ENCODE measurements at regions not wholly inside any gene's neighbourhood (a gene's known extent, or its start where the extent isn't known, plus 50 kb on each side); places are given as distances from the start of the nearest gene placed in this dataset.

DNA sequence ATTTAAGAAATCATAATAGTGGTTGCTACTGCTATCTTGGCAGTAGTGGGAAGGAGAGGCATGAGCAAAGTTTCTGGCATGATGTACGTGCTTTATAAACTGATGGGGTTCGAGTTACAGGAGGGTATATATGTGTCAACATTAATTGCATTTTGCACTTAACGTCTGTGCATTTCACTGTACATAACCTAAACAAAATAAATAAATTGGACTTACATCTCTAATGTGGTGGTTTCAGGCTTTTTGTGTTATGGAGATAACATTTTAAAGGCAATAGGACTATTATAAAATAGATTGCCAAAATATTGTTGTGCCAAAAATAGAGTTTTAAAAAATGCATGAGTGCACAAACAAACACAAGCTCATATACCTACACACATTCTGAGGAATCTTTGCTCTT is 1001.1 kb upstream of the GJE1 start:
- H3K9me3 ChIP-seq: no peaks in the 10 kb centered on the region
- H3K4me3 ChIP-seq: no peak overlapping the region
- peak; percentile 0 for DNase-seq
- no peaks in the 10 kb centered on the region for H3K27me3 ChIP-seq
- H3K36me3 ChIP-seq: no peaks in the 10 kb centered on the region

GRCh38 chr6:141123497-141123896 is 1009.2 kb upstream of the GJE1 start:
- no peak overlapping the region for H3K4me3 ChIP-seq
- no peaks in the 10 kb centered on the region for H3K27me3 ChIP-seq

GRCh38 chr6:141123049-141123448 is 1009.7 kb upstream of the GJE1 start:
- DNase-seq: no peak
- Histone ChIP-seq H3K4me3 (no peak overlapping the region), H3K9me3 (peaks cover 3% of the 10 kb centered on the region; the same call in 1 of the 2 replicates), H3K27me3 (no peaks in the 10 kb centered on the region), H3K36me3 (no peaks in the 10 kb centered on the region)

More at GRCh38 chr6:141123497-141123896, 1009.2 kb upstream of the GJE1 start:
- Histone ChIP-seq H3K9me3 (peaks cover 3% of the 10 kb centered on the region; the same call in 1 of the 2 replicates), H3K36me3 (no peaks in the 10 kb centered on the region)
- no peak for DNase-seq

DNA sequence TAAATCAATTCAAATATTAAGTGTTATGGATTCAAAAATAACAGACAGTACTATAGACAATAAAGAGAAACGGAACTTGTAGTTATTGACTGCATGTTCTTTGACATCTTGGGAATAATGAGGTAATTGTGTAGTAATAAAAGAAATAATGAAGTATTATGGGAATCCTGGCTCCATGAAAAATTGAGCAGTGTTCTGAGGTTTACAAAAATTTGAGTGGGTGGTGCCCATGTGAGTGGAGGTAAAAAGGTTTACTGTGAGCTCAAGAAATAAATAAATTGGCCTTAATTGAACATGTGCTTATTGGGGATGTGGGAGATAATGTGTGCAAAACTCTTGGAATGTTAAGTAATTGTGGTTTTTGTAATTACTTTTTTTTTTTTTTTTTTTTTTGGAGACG is 1013.7 kb upstream of the GJE1 start:
- Histone ChIP-seq H3K27me3 (no peaks in the 10 kb centered on the region), H3K4me3 (no peak overlapping the region), H3K9me3 (peaks cover 3% of the 10 kb centered on the region; the same call in 1 of the 2 replicates), H3K36me3 (no peaks in the 10 kb centered on the region)
- DNase-seq: no peak

DNA sequence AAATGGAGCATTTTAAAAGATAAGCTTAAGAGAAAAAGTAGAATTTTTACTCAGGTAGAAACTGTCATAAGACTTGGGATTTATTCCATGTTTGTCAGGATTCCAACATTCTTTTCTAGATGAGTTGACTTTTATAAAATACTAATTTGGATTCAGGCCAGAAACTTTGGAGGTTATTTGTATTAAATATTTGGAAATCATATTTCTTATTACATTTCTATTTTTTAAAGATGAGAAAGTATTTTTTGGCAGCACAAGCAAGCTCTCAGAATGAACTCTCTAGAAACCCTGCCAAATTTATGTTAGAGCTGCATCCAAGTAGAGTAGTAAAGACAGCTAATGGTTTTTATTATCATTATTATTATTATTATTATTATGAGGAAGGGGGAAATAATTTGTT is 1014.9 kb upstream of the GJE1 start:
- no peaks in the 10 kb centered on the region for H3K27me3 ChIP-seq
- H3K9me3 ChIP-seq: peaks cover 3% of the 10 kb centered on the region; the same call in 1 of the 2 replicates
- DNase-seq: no peak
- no peaks in the 10 kb centered on the region; the same call in 1 of the 2 replicates for H3K36me3 ChIP-seq
- no peak overlapping the region for H3K4me3 ChIP-seq

GRCh38 chr6:141110481-141110880 is 1022.2 kb upstream of the GJE1 start:
- H3K4me3 ChIP-seq: no peak overlapping the region
- H3K27me3 ChIP-seq: no peaks in the 10 kb centered on the region
- DNase-seq: no peak
- H3K9me3 ChIP-seq: no peaks in the 10 kb centered on the region; the same call in 1 of the 2 replicates
- no peaks in the 10 kb centered on the region; the same call in 1 of the 2 replicates for H3K36me3 ChIP-seq

GRCh38 chr6:141107591-141108160 is 1025.0 kb upstream of the GJE1 start:
- no peaks in the 10 kb centered on the region for H3K36me3 ChIP-seq
- peaks cover 4% of the 10 kb centered on the region; the same call in 1 of the 2 replicates for H3K9me3 ChIP-seq
- no peak overlapping the region for H3K4me3 ChIP-seq
- H3K27me3 ChIP-seq: no peaks in the 10 kb centered on the region
- peak; percentile 43 for DNase-seq

DNA sequence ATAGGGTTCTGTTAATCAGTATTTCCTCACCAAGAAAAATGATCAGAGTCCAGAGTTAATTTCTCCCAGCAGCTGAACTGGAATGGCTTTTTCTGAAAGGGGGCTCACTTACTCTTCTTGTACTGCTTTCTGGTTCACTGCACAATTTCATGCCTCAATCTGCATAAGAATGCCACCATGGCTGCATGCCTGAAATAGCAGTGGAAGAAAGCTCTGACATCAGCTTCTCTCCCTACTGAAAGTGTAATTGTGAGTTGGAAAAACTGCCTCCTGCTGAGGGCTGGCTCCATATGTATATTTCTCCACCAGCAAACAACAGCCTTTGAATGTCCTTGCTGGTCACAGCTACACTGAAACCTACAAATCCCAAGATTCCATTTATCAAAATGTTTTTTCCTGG is 1027.2 kb upstream of the GJE1 start:
- H3K9me3 ChIP-seq: peaks cover 4% of the 10 kb centered on the region; the same call in 1 of the 2 replicates
- H3K36me3 ChIP-seq: no peaks in the 10 kb centered on the region
- DNase-seq: peak; percentile 82
- H3K27me3 ChIP-seq: no peaks in the 10 kb centered on the region
- H3K4me3 ChIP-seq: no peak overlapping the region

DNA sequence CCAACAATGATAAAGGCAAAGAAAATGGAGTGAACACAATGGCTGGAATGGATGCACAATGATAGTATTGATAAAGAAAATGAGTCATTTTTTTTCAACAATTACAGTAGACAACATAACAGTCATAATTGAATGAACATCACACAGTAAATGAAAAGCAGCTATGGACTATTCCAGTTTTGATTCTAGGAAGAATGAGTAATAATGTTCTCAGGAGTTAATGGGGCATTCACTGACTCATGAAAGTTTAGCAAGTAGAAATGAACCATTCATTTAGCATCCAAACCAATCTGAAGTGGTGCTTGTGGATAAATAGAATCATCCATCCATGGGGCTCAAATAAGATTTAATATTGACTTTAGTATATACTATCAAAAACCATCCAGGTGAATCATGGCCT is 1029.5 kb upstream of the GJE1 start:
- Histone ChIP-seq H3K36me3 (no peaks in the 10 kb centered on the region), H3K4me3 (no peak overlapping the region), H3K27me3 (no peaks in the 10 kb centered on the region), H3K9me3 (peaks cover 4% of the 10 kb centered on the region; the same call in 1 of the 2 replicates)
- no peak for DNase-seq

- Histone ChIP-seq H3K36me3 (no peaks in the 10 kb centered on the region), H3K9me3 (no peaks in the 10 kb centered on the region; the same call in 1 of the 2 replicates), H3K27me3 (no peaks in the 10 kb centered on the region), H3K4me3 (no peak overlapping the region)
- no peak for DNase-seq
Measured at GRCh38 chr6:141097471-141097870, 1035.3 kb upstream of the GJE1 start.

GRCh38 chr6:141095308-141095707 is 1037.4 kb upstream of the GJE1 start:
- DNase-seq: no peak
- H3K36me3 ChIP-seq: no peaks in the 10 kb centered on the region
- no peak overlapping the region for H3K4me3 ChIP-seq
- H3K27me3 ChIP-seq: no peaks in the 10 kb centered on the region
- H3K9me3 ChIP-seq: no peaks in the 10 kb centered on the region; the same call in 1 of the 2 replicates

DNA sequence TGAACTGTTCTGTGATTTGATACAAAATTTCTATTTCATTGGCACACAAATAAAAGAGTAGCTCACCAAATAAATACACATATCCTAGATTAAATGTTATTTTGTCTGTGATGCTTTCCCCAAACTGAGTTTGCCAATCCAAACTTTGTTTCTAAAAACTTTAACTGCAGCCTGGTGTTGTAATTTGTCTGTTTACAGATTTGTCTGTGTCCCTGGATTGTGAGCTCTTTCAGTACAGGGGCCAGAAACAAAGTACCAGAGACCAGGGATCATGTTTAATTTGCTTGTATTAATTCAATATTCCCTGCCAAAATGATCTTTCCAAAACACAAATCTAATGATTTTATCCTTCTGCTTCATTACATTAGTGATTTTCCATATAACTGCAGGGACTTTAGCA is 1044.6 kb upstream of the GJE1 start:
- no peaks in the 10 kb centered on the region for H3K36me3 ChIP-seq
- DNase-seq: no peak
- no peak overlapping the region for H3K4me3 ChIP-seq
- H3K27me3 ChIP-seq: no peaks in the 10 kb centered on the region
- H3K9me3 ChIP-seq: no peaks in the 10 kb centered on the region; the same call in 1 of the 2 replicates

GRCh38 chr6:141077355-141078333 is 1055.1 kb upstream of the GJE1 start:
- H3K27me3 ChIP-seq: no peaks in the 10 kb centered on the region
- no peaks in the 10 kb centered on the region; the same call in 1 of the 2 replicates for H3K9me3 ChIP-seq
- DNase-seq: no peak
- no peaks in the 10 kb centered on the region for H3K36me3 ChIP-seq
- no peak overlapping the region for H3K4me3 ChIP-seq

GRCh38 chr6:141057761-141058160 is 1075.0 kb upstream of the GJE1 start:
- no peak overlapping the region for H3K4me3 ChIP-seq
- no peaks in the 10 kb centered on the region for H3K36me3 ChIP-seq
- no peak for DNase-seq
- no peaks in the 10 kb centered on the region for H3K9me3 ChIP-seq
- H3K27me3 ChIP-seq: no peaks in the 10 kb centered on the region

DNA sequence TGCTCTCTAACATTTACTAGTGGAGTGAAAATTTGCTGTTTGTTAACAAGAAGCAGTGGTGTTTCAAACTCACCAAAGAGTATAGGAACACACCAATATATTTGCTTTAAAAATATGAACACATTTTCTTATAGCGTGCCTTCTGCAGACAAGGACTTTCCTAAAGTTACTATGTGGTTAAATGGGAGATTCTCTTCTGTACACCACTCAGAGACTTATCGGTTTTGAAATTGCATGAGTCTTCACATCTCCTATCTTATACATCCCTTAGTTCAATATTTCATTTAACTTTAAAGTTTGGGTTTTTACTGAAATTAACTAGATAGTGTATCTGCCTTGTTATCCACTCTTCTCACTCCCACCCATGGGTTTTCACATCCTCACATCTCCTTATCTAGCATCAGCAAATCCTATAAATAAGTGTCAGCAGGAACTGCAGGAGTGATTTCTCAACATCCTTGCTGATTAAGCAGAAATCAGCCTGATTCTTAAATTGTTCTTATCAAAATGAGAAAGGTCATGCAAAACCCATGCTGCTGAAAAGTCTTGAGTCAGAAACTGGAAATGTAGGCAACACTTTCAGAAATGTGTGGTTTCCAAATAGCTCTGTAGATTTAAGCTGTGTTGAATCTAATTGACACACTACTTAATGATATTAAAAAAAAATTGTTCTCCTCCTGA is 1075.6 kb upstream of the GJE1 start:
- DNase-seq: no peak
- Histone ChIP-seq H3K9me3 (no peaks in the 10 kb centered on the region), H3K4me3 (no peak overlapping the region), H3K27me3 (no peaks in the 10 kb centered on the region), H3K36me3 (no peaks in the 10 kb centered on the region)

GRCh38 chr6:141050471-141050870 is 1082.3 kb upstream of the GJE1 start:
- Histone ChIP-seq H3K36me3 (no peaks in the 10 kb centered on the region), H3K9me3 (peaks cover 17% of the 10 kb centered on the region), H3K4me3 (no peak overlapping the region), H3K27me3 (no peaks in the 10 kb centered on the region)
- no peak for DNase-seq

GRCh38 chr6:141048451-141048850 is 1084.3 kb upstream of the GJE1 start:
- Histone ChIP-seq H3K27me3 (no peaks in the 10 kb centered on the region), H3K4me3 (no peak overlapping the region), H3K9me3 (peaks cover 17% of the 10 kb centered on the region), H3K36me3 (no peaks in the 10 kb centered on the region)
- no peak for DNase-seq
